ENCODE measurements at regions not wholly inside any gene's neighbourhood (a gene's known extent, or its start where the extent isn't known, plus 50 kb on each side); places are given as distances from the start of the nearest gene placed in this dataset.

GRCh38 chr11:128394431-128395089, 192.8 kb downstream of the ETS1 start (continued):
- no peak for TF ChIP-seq PATZ1 (CRISPR knock-in tag; IDR thresholded peaks at IDR 0.05; ENCODE audit: borderline replicate concordance)
- TF ChIP-seq TOX (CRISPR knock-in tag; IDR thresholded peaks at IDR 0.05; ENCODE audit: borderline replicate concordance), result no peak
- no peak for TF ChIP-seq ZNF70 (CRISPR knock-in tag; IDR thresholded peaks at IDR 0.05)
- TF ChIP-seq ZFP3 (CRISPR knock-in tag; IDR thresholded peaks at IDR 0.05), result no peak
- peak; percentile 32; the same call in 1 of the 2 replicates for TF ChIP-seq GLIS3 (CRISPR knock-in tag; IDR thresholded peaks at IDR 0.05)
- TF ChIP-seq OSR1 (CRISPR knock-in tag; IDR thresholded peaks at IDR 0.05), result no peak

- TF ChIP-seq PATZ1 (CRISPR knock-in tag; IDR thresholded peaks at IDR 0.05; ENCODE audit: borderline replicate concordance) (no peak), RARB (CRISPR knock-in tag; IDR thresholded peaks at IDR 0.05) (no peak), OSR1 (CRISPR knock-in tag; IDR thresholded peaks at IDR 0.05) (no peak), ISL1 (CRISPR knock-in tag; IDR thresholded peaks at IDR 0.05) (no peak), CSRNP3 (CRISPR knock-in tag; IDR thresholded peaks at IDR 0.05) (no peak), TOX (CRISPR knock-in tag; IDR thresholded peaks at IDR 0.05; ENCODE audit: borderline replicate concordance) (no peak), ZFP30 (CRISPR knock-in tag; IDR thresholded peaks at IDR 0.05) (no peak), TCF4 (CRISPR knock-in tag; IDR thresholded peaks at IDR 0.05; ENCODE audit: borderline replicate concordance) (no peak), CSDC2 (CRISPR knock-in tag; IDR thresholded peaks at IDR 0.05) (no peak), SNAI2 (CRISPR knock-in tag; IDR thresholded peaks at IDR 0.05) (no peak), ZNF565 (CRISPR knock-in tag; conservative IDR thresholded peaks at IDR 0.05; ENCODE audit: low read depth) (no peak), POU6F1 (CRISPR knock-in tag; IDR thresholded peaks at IDR 0.05; ENCODE audit: borderline replicate concordance, low read depth) (no peak), ZFP3 (CRISPR knock-in tag; IDR thresholded peaks at IDR 0.05) (no peak), GLIS3 (CRISPR knock-in tag; IDR thresholded peaks at IDR 0.05) (no peak), PPARA (CRISPR knock-in tag; IDR thresholded peaks at IDR 0.05; ENCODE audit: borderline replicate concordance) (no peak)
- no peak for ATAC-seq
These were observed 195.1 kb downstream of the ETS1 start for GRCh38 chr11:128392259-128392658.

GRCh38 chr11:128391811-128392210, 195.5 kb downstream of the ETS1 start:
- TF ChIP-seq RARB (CRISPR knock-in tag; IDR thresholded peaks at IDR 0.05), result no peak
- TF ChIP-seq TCF4 (CRISPR knock-in tag; IDR thresholded peaks at IDR 0.05; ENCODE audit: borderline replicate concordance), result peak; percentile 67; the same call in 1 of the 2 replicates
- peak; percentile 73; the same call in 1 of the 2 replicates for TF ChIP-seq TSHZ2 (CRISPR knock-in tag; IDR thresholded peaks at IDR 0.05)
- ATAC-seq, result no peak

- no peak for ATAC-seq
- TF ChIP-seq TSHZ2 (CRISPR knock-in tag; IDR thresholded peaks at IDR 0.05) (no peak), BACH2 (CRISPR knock-in tag; IDR thresholded peaks at IDR 0.05; ENCODE audit: borderline replicate concordance) (no peak), OSR1 (CRISPR knock-in tag; IDR thresholded peaks at IDR 0.05) (no peak), ZFP30 (CRISPR knock-in tag; IDR thresholded peaks at IDR 0.05) (no peak), RARB (CRISPR knock-in tag; IDR thresholded peaks at IDR 0.05) (no peak), CSRNP3 (CRISPR knock-in tag; IDR thresholded peaks at IDR 0.05) (no peak), TCF4 (CRISPR knock-in tag; IDR thresholded peaks at IDR 0.05; ENCODE audit: borderline replicate concordance) (no peak), GLIS3 (CRISPR knock-in tag; IDR thresholded peaks at IDR 0.05) (no peak), ZNF8 (CRISPR knock-in tag; IDR thresholded peaks at IDR 0.05) (no peak), ZNF70 (CRISPR knock-in tag; IDR thresholded peaks at IDR 0.05) (no peak)
These were observed 197.1 kb downstream of the ETS1 start for GRCh38 chr11:128390246-128390645.
